Mesothelial cell of epicardium (in vitro differentiated cells): ENCODE measurements at regions not wholly inside any gene's neighbourhood (a gene's known extent, or its start where the extent isn't known, plus 50 kb on each side); places are given as distances from the start of the nearest gene placed in this dataset.

Source experiments
- DNase-seq, 2 experiments: peaks; one replicate each; pipeline ENCODE4 v3.0.0; 2021; ENCODE audit warnings: low spot score in 2 of 2; ENCODE audit not compliant: unreplicated experiment in 2 of 2
- H3K27ac Mint-ChIP-seq: 2 replicates; pipeline ENCODE4 v1.8.0; 2021; ENCODE audit warnings: mixed read lengths
- H3K27me3 Mint-ChIP-seq: 2 replicates; pipeline ENCODE4 v1.8.0; 2021; ENCODE audit warnings: low read depth, mixed read lengths
- H3K36me3 Mint-ChIP-seq: 2 replicates; pipeline ENCODE4 v1.8.0; 2021; ENCODE audit warnings: mixed read lengths
- H3K4me1 Mint-ChIP-seq: 2 replicates; pipeline ENCODE4 v1.8.0; 2021; ENCODE audit warnings: mixed read lengths
- H3K4me3 Mint-ChIP-seq: 2 replicates; pipeline ENCODE4 v1.8.0; 2021; ENCODE audit warnings: mild to moderate bottlenecking, moderate library complexity, mixed read lengths
- H3K9me3 Mint-ChIP-seq: 2 replicates; pipeline ENCODE4 v1.8.0; 2021; ENCODE audit warnings: mixed read lengths
- TF ChIP-seq, protein P1 (sequence below): fragments of 200-600 bp; sonication (generic); IDR thresholded peaks from one replicate; pipeline ENCODE4 v1.5.0; 2021; ENCODE audit warnings: antibody characterized with exemption; ENCODE audit not compliant: unreplicated experiment

DNA sequence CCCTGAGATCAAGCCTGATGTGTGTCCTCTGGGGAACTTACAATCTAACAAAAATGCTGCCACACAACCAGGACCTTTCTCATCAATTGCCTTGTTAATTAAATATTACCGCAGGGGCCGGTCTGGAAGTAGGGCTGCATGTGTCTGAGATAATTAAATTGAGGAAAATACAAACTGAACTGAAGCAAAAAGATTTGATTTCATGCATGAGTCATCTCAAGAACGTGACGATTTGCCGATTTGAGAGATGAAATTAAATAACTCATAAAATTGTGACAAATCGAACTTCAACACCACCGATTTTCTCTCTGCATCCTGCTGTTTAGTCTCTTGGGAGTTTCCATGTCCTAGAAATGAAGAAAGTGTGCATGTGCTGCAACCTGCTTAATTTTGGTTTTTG is 94.6 kb upstream of the DAAM1 start:
- no peaks in the 10 kb centered on the region for H3K27me3 Mint-ChIP-seq
- H3K27ac Mint-ChIP-seq: no peak overlapping the region
- no peak for DNase-seq
- TF ChIP-seq, protein P1, sequence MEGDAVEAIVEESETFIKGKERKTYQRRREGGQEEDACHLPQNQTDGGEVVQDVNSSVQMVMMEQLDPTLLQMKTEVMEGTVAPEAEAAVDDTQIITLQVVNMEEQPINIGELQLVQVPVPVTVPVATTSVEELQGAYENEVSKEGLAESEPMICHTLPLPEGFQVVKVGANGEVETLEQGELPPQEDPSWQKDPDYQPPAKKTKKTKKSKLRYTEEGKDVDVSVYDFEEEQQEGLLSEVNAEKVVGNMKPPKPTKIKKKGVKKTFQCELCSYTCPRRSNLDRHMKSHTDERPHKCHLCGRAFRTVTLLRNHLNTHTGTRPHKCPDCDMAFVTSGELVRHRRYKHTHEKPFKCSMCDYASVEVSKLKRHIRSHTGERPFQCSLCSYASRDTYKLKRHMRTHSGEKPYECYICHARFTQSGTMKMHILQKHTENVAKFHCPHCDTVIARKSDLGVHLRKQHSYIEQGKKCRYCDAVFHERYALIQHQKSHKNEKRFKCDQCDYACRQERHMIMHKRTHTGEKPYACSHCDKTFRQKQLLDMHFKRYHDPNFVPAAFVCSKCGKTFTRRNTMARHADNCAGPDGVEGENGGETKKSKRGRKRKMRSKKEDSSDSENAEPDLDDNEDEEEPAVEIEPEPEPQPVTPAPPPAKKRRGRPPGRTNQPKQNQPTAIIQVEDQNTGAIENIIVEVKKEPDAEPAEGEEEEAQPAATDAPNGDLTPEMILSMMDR: no peak
- H3K36me3 Mint-ChIP-seq: no peaks in the 10 kb centered on the region
- no peak overlapping the region for H3K4me3 Mint-ChIP-seq
- H3K4me1 Mint-ChIP-seq: peaks cover 10% of the 10 kb centered on the region
- H3K9me3 Mint-ChIP-seq: no peaks in the 10 kb centered on the region

DNA sequence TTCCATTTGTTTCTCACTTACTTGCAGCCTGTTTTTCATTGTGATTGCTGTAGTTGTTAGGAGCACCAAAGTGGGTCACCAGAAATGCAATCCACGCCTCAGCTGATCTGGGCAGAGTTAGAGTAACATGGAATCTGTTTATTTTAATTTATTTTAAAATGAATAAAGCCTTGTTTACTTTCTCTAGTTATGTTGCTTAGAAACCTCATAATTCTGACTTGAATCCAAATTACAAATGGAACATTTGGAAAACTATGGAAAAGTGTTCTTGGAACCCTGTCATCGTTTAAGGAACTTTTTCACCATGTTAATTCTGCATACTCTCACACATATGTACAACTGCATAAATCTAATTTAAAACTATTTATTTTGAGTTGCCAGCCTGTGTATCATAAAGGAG is 92.2 kb upstream of the DAAM1 start:
- no peaks in the 10 kb centered on the region for H3K27me3 Mint-ChIP-seq
- H3K4me1 Mint-ChIP-seq: peaks cover 4% of the 10 kb centered on the region
- TF ChIP-seq, protein P1: no peak
- H3K9me3 Mint-ChIP-seq: peaks cover 5% of the 10 kb centered on the region
- H3K27ac Mint-ChIP-seq: no peak overlapping the region
- no peak for DNase-seq
- H3K36me3 Mint-ChIP-seq: no peaks in the 10 kb centered on the region
- H3K4me3 Mint-ChIP-seq: no peak overlapping the region

DNA sequence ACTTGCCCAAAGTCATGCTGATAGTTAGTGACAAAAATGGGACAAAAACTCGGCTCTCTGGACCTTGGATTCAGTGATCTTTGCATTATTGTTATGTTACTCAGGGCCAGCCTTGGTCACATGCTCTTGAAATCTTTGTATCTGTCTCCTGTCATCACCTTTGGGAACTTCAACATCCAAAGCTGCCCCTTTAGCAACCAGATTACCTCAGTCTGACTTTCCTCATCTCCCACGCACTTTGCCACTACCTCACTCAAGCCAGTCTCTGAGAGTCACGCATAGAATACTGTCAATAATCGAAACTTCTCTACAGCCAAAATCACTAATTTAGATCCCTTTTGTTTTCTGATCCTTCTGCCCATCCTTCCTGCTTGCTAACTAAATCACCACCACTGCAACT is 90.8 kb upstream of the DAAM1 start:
- Mint-ChIP-seq H3K27me3 (no peaks in the 10 kb centered on the region), H3K4me3 (no peak overlapping the region), H3K4me1 (no peaks in the 10 kb centered on the region), H3K9me3 (peaks cover 5% of the 10 kb centered on the region), H3K36me3 (no peaks in the 10 kb centered on the region), H3K27ac (no peak overlapping the region)
- DNase-seq: no peak
- TF ChIP-seq, protein P1: no peak

DNA sequence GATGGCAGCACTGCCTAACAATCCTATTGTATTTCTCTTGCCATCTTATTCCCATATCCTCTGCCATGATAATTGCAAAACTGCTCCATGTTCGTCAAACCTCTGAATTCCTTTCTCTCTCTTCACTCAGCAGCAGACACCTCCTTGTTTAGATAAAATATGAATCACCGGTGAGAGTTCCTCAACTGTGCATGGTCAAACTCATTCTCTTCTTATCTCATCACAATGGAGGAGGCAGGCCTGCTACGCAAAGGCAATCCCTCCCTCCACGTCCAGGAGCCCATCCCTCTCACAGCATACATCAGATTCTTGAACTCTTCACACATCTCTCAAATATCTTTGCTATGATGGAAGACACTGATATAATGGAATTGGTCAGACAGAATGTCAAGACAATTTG is 90.1 kb upstream of the DAAM1 start:
- Mint-ChIP-seq H3K9me3 (peaks cover 5% of the 10 kb centered on the region), H3K4me1 (no peaks in the 10 kb centered on the region), H3K4me3 (no peak overlapping the region), H3K36me3 (no peaks in the 10 kb centered on the region), H3K27ac (no peak overlapping the region), H3K27me3 (no peaks in the 10 kb centered on the region)
- no peak for DNase-seq
- TF ChIP-seq, protein P1: no peak

DNA sequence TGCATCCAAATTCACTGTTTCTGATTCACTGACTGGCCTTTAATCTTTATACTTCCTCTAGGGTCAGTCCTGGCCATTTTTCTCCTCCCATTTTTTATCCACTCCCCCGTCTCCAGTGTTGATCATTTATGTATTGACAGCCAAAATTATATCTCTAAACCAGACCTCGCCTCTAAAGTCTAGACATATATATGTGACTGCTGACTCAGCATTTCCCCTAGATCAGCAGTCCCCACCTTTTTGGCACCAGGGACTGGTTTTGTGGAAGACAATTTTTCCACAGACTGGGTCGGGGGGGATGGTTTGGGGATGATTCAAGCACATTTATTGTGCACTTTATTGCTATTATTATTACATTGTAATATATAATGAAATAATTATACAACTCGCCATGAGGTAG is 88.3 kb upstream of the DAAM1 start:
- Mint-ChIP-seq H3K4me3 (no peak overlapping the region), H3K27me3 (no peaks in the 10 kb centered on the region), H3K9me3 (peaks cover 5% of the 10 kb centered on the region), H3K36me3 (no peaks in the 10 kb centered on the region), H3K4me1 (no peaks in the 10 kb centered on the region), H3K27ac (no peak overlapping the region)
- DNase-seq: no peak
- TF ChIP-seq, protein P1: no peak

DNA sequence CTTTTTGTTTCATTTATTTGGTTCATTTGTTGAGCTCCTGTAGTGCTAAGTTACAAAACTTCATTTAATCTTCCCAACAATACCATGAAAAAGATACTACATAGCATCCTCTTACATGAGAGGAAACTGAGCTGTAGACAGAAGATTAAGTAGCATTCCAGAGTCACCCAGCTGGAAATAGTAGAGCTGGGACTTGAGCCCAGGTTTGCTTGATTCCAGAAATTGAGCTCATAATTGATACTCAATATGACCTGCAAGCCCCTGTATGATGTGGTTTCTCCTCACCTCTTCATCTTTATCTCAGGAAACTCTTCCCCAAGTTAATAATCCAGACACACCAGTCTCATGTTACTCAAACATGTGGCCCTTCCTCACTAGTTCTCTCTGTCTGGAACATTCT is 87.0 kb upstream of the DAAM1 start:
- TF ChIP-seq, protein P1: no peak
- H3K27me3 Mint-ChIP-seq: no peaks in the 10 kb centered on the region
- no peak overlapping the region for H3K4me3 Mint-ChIP-seq
- H3K27ac Mint-ChIP-seq: no peak overlapping the region
- H3K4me1 Mint-ChIP-seq: no peaks in the 10 kb centered on the region
- DNase-seq: no peak
- H3K9me3 Mint-ChIP-seq: peaks cover 5% of the 10 kb centered on the region
- no peaks in the 10 kb centered on the region for H3K36me3 Mint-ChIP-seq
